Stimulated activated CD8-positive, alpha-beta memory T cell treated with anti-CD3 and anti-CD28 coated beads, Interleukin-4, amount 100 ng/mL, for 48 hours (primary cell): ENCODE measurements at regions not wholly inside any gene's neighbourhood (a gene's known extent, or its start where the extent isn't known, plus 50 kb on each side); places are given as distances from the start of the nearest gene placed in this dataset.
"Not testable (repeated sequence)": the region's sequence is repeated elsewhere in the genome, so short reads cannot be mapped to it uniquely, and the experiment has no call there.

Source experiments
- DNase-seq: peaks from one replicate; pipeline ENCODE4 v3.0.0-alpha.2; 2020

GRCh38 chr4:146072376-146072775 is 103.1 kb upstream of the LSM6 start:
- no peak for DNase-seq

GRCh38 chr4:146071390-146071789 is 104.1 kb upstream of the LSM6 start:
- DNase-seq = no peak

DNA sequence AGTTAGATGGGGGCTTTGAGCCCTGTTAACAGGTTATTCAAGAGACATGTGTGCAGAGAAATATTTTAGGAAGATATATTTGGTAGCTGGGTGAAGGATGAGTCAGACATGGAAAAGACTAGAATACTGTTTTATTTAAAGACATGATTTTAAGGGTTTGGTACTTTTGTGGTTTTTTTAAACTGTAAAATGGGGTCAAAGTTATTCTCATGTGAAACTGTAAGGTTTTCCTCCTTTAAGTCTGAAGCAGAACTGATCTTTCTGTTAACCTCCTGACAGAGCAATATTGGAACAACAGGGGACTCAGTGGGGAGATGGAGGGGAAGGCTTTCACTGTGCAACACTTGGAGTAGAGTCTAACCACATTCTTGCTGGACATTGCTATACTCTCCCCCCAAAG is 112.4 kb upstream of the LSM6 start:
- DNase-seq = no peak

DNA sequence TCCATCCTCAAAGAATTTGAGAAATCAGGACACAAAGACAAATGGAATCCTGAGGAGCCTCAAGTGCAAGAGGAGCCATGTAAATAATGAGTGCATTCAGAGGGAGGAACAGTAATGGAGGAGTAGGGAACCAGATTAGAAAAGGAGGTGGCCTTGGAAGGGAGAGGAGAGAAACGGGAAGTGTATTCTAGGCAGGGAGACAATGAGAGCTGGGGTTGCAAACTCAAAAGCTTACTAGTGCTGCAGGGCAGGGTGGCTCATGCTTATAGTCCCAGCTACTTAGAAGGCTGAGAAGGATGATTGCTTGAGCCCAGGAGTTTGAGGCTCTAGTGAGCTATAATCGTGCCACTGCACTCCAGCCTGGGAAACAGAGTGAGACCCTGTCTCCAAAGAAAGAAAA is 113.2 kb upstream of the LSM6 start:
- DNase-seq = no peak

- DNase-seq = no peak
Observed at GRCh38 chr4:146061610-146062334, 113.7 kb upstream of the LSM6 start.

- no peak for DNase-seq
Observed at GRCh38 chr4:146059865-146060264, 115.7 kb upstream of the LSM6 start.

- no peak for DNase-seq
Observed at GRCh38 chr4:146059151-146059550, 116.4 kb upstream of the LSM6 start.

DNA sequence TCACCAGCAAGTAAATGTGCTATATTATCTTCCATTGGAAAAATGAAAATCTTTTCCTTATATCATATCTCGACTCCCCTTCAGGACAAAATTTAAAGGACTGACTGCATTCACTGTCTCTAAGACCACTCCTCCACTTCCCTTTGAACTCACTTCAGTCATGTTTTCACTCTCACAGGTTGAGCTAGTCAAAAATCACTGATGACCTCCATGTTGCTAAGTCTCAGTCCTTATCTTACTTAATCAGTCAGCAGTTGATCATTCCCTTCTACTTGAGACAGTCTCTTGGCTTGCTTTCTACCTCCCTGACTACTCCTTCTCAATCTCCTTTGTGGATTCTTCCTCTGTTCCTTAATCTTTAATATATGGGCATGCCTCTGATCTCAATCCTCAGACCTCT is 117.0 kb upstream of the LSM6 start:
- no peak for DNase-seq

DNA sequence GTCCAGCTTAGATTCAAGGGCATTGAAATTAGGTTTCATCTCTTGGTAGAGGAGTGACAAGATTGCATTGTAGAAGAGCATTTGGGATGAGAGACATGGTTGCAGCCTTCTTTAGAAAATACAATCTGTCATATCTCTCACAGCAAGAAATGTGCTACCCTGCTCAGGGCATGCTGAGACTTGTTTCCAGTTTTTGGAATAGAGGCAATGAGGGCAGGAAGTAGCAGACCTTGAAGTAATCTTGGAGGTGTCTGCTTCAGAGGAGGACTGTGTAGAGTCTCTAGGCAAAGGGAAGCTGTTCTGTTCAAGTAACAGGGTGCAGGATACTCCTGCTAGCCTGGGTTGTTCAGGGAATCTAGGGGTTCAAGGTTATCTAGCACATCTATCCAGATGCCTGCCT is 116.1 kb upstream of the ZNF827 start:
- no peak for DNase-seq

- DNase-seq = no peak
Observed at GRCh38 chr4:146053891-146054290, 115.3 kb upstream of the ZNF827 start.

- DNase-seq = no peak
Observed at GRCh38 chr4:146051728-146052391, 113.2 kb upstream of the ZNF827 start.

DNA sequence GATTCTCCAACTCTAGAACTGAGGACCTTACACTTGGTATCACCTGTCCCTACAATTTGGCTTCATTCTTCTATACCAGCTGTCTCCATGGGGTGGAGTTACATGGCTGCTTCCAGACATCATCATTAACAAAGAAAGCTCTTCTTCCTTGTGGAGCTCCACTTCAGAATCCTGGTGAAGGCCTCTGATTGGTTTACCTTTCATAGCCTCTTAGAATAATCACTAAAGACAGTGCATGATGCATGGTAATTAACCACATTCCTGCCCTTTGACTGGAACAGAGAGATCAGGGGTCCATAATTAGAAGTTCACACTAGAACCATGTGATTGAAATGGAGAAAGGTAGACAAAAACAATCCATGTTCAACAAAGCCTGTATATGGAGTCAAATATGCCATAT is 112.6 kb upstream of the ZNF827 start:
- no peak for DNase-seq

DNA sequence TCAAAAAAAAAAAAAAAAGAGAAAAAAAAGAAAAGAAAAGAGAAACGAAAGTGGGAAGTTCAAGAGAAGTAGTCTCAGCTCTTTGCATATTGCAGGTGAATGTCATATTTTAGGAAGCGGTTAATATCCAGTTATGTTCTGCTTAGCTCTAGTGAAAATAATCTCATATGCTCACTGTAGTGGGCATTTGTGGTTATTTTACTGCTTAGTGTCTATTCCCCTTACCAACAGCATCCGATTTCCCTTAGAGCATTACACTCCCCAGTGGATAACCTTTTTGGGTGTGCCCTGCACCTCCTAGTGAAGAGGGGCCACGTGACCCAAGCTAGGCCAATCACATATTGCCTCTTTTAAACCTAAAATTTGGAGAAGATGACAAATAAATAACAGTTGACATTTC is 111.2 kb upstream of the ZNF827 start:
- no peak for DNase-seq

DNA sequence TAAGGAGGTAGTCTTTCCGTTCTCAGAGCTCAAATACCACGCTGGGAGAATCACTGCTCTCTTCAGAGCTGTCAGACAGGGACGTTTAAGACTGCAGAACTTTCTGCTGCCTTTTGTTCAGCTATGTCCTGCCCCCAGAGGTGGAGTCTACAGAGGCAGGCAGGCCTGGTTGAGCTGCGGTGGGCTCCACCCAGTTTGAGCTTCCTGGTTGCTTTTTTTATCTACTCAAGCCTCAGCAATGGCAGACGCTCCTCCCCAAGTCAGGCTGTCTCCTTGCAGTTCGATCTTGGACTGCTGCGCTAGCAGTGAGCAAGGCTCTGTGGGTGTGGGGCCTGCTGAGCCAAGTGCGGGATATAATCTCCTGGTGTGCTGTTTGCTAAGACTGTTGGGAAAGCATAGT is 109.1 kb upstream of the ZNF827 start:
- not testable (repeated sequence) for DNase-seq

- no peak for DNase-seq
Observed at GRCh38 chr4:146041139-146042004, 102.7 kb upstream of the ZNF827 start.

DNA sequence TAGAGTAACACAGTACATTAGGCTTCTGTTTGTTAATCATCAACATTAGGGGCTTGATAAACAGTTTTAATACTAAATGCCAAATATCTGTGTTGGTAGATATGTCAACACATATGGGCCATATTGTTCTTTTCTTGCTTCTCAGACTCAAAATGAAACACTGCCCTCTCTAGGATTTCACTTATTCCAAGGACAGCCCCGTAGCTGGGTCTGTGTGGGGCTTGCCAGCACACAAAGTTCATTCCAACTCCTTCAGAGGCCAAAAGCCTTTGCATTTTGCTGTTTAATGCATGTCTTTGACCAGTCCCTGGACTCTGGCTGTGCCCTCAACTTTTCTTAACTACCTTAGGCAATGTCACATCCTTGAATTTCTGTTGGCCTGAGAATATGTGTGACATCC is 102.0 kb upstream of the ZNF827 start:
- no peak for DNase-seq

DNA sequence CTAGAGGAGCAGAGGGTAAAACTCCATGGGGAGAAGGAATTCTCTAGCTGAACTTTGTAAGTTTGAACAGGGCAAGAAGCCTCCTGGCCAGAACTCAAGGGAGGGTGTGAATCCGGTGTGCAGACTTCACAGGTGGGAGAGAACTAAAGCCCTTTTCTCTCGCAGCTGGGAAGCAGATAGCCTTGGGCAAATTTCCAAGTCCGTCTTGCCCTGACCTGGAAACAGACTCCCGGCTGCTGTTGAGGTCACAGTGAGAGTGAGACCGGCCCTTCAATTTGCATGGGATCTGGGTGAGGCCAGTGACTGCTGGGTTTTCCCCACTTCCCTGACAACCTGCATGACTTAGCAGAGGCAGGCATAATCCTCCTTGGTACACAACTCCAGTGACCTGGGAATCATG is 94.5 kb upstream of the ZNF827 start:
- no peak for DNase-seq

- no peak for DNase-seq
Observed at GRCh38 chr4:146032234-146032860, 93.7 kb upstream of the ZNF827 start.

- DNase-seq = no peak
Observed at GRCh38 chr4:146029939-146030710, 91.5 kb upstream of the ZNF827 start.

DNA sequence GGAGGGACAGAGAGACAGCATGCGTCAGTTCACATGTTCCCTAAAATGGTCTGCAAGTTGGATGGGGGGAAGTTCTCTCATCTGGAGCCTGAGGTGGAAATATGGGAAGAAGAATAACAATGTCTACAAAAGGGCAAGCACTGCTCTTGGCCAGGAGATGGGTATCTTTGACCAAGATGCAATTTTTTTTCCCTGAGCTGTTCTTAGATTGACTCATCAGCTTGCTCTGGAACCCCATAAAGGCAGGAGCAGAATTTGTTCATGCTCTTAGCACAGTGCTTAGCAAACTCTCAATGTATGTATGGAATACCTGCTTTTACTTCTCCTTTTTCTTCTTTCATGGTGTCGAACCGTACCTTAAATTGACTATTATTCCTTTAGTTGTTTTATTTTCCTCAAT is 90.5 kb upstream of the ZNF827 start:
- DNase-seq = no peak

GRCh38 chr4:146027761-146028160 is 89.1 kb upstream of the ZNF827 start:
- no peak for DNase-seq

DNA sequence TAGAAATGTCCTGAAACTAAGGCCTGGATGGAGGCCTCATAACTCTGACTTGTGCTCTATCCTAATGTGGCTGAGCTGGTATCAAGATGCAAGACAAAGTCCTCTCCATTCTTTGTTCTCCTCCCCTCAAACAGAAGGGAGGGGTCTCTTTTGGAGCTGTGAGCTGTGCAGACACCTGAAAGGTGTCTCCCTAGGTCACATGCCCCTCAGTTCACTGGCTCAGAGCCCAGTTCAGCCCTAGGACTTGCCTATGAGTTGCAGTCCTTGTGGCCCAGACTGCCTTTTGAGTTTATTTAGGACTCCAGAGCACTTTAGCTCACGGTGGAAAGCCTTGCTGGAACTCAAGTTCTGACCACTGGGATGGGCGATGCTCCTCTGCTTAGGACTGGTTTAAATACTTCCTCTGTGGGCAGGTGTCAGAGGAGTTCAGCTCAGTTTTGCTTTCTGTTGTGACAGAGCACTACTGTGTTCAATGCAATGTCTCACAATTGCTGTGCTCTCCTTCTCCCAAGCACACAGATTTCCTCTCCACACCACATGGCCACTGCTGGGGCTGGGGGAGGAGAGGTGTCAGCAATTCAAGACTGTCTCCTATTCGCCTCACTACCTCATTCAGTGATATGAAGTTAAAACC is 84.8 kb upstream of the ZNF827 start:
- DNase-seq = no peak
